HG02759 (cell line): ENCODE measurements at regions not wholly inside any gene's neighbourhood (a gene's known extent, or its start where the extent isn't known, plus 50 kb on each side); places are given as distances from the start of the nearest gene placed in this dataset.

Source experiments
- ATAC-seq: cut with Tn5 transposase; IDR thresholded peaks from one replicate; pipeline ENCODE4 v1.9.1; 2021; ENCODE audit warnings: mild to moderate bottlenecking, moderate library complexity; ENCODE audit not compliant: unreplicated experiment

DNA sequence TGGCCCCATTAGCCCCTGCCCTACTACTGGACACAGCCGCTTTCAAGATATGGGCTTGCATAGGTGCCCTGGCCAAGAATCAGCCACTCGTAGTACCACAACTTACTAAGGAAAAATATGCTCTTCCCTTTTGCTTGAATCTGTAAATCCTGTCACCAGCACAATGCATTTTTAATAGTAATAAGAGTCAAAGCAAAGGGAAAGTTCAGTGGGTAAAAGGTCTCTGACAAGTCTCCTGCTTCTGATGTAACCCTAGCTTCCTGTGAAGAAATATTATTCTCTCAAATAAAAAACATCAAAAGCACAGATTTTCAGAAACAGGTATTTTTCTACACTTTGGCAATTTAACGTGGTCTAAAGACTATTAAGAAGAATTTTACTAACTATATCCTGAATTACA, 373.8 kb downstream of the GJA1 start:
- ATAC-seq = no peak

DNA sequence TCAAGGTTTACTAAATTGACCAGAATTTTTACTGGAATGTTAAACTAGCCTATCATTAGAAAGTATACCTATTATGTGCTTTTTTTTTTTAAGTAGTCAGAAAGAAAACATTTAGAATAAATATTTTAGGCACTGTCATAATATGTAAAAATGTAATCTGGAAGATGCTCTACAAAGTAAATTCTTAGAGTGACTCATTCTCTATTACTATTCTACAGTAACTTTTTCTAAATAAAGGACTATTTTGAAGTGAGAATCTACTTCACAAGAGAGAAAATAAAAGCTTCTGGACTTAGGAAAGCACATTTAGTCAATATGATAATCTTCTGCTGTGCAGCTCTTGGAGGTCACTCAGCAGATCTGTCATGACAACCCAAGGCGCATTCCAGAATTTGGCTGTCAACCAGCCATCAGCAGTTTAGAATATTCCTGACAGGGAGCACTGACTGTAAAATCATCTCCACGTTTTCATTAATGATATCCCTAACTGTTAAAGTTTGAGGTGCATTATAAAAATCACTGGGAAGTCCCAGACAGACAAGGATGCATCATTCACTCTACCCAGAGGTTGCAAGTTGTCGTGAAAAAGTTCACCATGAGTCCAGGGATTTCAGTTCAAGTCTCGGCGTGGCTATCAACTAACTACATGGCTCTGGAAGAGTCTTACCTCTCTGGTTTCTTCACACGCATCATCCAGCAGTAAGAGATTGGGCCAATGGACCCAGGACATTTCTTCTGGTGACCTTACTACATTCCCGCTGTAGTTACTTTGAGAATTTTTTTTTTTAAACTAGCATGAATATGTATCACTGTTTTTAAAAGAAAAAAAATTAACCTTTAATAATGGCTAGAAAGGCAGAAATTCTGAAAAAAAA, 374.9 kb downstream of the GJA1 start:
- no peak for ATAC-seq

DNA sequence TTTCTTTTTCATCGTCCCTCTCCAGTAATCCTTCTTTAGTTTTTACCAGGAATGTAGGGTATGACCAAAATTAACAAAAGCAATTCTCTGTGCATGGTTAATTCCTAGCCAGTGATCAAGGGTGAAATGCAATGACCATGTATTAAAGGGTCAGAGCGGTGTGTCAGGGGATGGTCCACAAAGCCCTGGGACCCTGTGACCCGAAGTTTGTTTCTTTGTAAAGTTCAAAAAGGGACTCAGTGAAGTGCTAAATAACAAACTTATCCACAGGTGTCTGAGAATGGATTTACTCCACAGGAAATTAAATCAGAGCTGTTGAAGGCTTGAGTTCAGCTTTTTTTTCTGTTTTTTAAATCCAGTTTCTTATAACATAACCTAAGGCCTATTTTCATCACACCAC, 375.7 kb downstream of the GJA1 start:
- no peak for ATAC-seq

DNA sequence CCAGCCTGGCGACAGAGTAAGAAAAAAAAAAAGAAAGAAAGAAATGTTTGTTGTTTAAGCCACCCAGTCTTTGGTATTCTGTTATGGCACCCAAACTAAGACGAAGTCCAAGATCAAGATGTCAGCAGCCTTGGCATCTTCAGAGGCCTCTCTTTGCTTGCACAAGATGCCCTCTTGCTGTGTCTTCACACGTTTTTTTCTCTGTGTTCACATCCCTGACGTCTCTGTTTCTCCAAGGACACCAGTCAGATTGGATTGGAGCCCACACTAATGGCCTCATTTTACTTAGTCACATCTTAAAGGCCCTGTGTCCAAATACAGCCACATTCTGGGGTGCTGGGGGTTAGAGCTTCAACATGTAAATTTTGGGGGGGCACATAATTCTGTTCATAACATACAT, 380.9 kb downstream of the GJA1 start:
- no peak for ATAC-seq

DNA sequence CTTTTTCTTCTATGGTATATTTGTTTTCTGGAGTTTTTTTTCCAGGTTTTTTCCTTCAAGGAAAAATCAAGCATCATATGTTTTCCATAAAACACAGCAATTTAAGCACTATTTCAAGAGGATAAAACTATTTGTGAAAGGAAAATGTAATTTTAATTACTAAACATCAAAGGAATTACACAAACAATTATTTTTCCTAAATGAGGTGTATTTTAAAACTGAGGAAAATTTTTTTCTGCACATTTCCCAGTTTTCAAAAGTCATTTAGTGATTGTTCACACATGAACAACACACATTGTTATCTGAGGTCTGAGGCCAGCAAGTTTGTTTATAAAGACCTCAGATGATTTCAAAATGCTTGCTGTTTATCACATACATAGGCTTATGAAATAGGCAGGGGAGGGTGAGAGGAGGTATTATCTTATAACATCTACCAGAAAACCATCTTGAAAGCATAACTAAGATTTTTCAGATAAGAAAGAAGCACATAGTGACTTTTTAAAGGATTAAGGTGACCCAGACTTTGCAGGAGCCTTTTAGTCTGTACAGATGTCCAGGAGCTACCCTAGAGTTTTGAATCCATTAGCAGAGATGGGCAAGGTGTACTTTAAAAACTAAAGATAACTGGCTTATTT, 381.6 kb downstream of the GJA1 start:
- ATAC-seq = no peak

DNA sequence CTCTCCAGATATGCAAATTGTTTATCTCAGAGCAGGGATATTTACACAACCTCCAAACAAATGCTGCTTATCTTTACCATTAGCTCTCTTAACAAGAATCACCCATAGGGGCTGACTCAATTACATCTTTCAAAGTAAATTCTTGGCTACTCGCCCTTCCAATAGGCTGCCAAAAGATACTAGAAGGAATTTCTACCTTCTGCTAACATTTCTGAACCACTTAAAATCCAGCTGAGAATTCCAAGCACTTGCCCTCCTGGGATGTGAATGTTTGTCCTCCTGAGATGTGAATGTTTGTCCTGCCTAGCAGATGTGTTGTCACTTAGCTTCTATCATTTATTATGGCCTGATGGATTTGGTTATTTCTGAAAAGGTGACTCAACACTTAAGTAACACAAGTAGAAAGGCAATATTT, 388.0 kb downstream of the GJA1 start:
- ATAC-seq = no peak

DNA sequence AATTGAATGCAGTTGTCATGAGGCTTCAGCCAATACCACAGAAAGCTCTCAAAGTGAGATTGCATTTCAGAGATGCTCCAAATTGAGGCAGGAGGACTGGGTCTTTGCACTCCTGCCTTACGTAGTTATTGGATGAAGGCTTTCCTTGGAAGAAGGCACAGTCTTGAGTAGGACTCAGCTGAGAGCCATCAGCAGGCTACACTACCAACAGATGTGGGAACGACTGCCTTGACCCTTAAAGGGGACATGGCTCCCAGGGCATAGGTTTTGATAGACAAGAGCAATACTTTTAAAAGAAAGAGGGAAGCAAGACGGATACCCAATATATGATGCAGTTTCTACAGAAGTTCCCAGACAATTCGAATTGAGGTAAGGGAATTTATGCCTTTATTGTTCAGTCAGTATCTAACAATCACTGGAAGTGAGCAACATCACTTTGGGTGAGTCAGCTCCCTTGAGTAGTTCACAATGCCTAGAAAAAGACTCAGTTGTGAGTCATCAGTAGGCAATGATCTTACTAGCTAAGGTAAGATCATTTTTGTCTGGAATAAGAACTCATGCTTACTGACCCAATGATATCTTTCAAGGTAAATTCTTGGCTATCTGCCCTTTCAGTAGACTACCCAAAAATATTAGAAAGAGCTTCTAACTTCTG, 390.8 kb downstream of the GJA1 start:
- ATAC-seq = no peak

DNA sequence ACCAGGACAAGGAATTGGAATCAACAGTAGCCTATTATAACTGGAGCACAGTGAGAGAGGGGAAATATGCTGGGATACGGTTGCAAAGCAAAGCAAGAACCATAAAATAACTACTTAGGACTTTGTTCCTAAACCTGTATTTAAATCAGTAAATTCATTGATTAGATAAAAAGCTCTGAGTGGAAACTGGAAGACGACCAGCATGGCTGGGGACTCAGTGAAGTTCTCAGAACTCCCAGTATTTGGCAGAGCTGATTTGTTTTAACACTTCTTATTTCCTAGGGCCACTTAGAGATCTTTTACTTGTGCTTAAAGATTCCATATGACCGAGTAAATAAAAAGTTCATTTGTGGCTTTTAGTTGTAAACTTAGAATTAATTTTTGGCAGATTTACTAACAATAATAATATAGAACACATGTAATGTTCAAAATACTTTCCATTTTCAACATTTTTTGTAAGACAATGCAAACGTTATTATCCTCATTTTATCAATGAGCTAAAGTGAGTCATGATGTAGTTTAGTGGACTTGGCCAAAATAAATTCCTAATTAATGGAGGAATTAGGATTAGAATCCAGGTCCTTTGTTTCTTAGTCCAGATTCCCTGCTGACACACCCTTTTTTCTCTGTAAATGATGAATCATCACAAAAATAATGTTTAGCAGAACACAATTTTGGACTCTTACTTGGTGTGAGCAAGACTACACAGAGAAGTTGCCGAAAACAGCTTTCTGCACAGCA, 392.9 kb downstream of the GJA1 start:
- no peak for ATAC-seq

DNA sequence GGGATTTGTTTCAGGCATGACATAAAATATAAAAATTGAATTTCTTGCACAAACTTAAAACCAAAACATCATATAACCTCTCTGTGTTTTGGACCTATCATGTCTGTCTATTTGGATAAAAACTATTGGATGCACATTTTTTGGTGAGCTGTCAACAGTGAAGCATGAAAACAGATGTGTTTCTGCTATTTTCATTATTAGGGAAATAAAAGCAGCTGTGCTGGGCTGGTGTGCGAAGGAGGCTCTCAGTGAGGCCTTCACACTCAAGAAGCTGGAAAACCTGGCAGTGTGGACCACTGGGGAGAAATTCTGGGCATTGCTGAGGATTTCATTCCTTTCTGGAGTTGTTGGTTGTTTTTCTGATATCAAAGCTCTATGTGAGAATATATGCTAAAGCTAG, 395.3 kb downstream of the GJA1 start:
- ATAC-seq = no peak

DNA sequence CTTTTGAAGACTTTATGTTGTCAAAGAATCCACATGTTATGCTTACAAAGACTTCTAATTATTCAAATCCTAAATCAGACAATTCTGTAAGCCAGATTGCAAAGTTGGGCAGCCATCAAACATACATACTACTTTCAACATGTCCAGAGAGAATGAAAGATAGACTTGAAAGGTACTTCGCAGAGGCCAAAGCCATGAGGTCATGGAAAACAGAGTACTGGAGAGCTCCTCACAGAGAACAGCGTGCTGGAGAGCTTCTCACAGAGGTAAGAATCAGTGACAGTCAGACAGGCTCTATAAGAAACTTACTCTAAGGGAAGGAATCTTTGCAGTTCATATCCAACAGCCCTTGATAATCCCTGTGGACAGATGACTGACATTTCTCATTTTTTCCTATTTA, 400.2 kb downstream of the GJA1 start:
- no peak for ATAC-seq

DNA sequence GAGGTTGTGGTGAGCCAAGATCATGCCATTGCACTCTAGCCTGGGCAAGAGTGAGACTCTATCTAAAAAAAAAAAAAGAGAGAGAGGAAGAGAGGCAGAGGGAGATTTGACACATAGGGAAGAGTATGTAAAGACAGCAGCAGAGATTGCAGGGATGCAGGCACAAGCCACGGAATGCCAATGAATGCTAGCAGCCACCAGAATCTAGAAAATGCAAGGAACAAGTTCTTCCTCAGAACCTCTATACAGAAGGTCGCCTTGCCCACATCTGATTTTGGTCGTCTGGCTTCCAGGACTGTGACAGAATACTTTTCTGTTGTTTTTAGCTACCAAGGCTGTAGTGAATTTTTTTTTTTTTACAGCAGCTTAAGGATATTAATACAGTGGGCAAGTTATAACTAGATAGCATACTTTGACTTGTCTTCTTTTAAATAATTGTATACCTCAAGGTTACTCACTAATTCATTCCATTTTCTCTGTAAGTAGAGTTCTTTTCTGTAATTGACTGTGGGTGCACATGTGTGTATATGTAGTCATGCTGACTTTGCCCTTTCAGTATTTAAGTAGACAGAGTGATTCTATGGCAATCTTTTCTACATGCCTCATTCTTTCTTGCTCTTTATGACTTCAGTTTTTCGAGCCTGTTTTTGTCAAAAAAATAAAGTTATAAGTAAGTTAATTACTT, 402.2 kb downstream of the GJA1 start:
- no peak for ATAC-seq

DNA sequence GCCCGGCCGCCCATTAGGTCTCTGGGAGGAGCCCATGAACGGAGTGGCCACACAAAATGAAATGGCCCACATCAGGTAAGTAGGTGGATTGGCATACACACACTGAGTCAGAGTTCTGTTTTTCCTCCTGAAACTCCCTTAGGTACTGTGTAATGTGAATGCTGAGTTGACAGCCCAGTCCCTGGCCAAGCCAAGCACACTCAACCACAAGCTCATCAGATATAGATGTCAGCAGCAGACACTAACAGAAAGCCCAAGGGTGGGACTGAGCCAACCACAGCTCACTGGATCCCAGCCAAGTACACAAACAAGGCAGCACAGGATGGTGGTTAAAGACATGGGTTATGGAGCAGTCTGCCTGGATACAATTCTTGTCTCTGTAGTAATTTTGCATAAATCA, 403.4 kb downstream of the GJA1 start:
- ATAC-seq = no peak

DNA sequence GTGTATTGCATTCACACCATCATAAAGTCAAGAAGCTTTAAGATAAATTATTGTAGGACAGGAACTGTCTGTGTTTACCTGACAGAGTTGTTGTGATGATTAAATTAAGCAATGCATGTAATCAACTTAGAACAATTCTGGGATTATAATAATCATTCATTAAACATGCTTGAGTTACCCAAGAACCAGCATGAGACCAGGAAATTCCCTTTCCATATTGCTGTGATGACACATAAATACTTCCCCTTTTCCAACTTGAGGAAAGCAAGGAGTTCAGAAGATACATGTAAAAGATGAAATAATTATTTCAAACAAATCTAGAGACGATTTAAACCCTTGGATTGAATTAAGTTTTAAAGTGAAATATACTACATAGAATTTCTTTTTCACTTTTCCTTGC, 404.4 kb downstream of the GJA1 start:
- no peak for ATAC-seq

DNA sequence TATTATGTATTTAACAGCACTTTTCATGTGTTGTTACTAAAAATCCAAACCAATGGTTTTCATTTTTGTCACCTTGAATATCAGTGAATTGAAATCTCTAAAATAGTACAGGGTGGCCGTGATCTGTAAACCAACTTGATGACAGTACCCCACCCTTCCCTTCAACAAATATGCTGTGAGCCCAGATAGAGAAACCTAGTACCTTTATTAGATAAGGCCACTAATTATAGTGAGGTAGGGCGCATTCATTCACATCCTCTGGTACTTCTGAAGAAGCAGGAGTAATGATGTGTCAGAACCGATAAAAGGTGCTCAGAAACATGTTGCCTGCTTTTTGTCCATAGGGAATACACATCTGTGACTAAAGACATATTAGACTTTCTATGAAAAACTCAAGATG, 409.5 kb downstream of the GJA1 start:
- no peak for ATAC-seq

DNA sequence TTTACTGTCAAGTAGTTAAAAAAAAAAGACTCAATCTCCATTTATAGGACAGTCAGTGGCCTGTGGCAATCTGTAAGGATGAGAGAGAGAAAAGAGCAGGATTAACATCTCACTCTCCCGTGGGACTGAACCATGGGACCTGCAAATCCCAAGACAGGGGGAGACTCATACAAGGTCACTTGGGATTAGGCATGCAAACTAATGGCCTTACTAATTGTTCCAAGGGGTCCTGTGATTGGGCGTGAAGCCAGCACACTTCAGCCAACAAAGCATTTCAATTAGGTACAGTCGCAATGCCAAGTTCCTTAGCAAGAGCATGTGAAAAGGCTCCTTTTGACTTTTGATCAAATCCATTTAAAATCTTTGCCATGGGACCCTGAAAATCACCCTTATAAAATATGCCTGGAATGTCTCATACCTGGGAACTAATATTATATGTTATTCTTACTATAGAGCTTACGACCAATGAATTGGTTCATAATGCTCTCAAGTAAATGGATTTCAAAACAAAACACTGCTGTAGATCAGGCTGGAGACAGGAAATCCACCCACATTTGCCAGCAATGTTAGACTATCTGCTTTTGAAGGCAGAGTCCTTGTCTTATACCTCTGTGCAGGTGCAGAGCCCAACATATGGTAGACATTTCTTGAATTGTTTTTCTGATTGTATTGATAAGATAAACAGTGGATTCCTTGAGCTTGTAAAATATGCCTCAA, 412.5 kb downstream of the GJA1 start:
- ATAC-seq = no peak

DNA sequence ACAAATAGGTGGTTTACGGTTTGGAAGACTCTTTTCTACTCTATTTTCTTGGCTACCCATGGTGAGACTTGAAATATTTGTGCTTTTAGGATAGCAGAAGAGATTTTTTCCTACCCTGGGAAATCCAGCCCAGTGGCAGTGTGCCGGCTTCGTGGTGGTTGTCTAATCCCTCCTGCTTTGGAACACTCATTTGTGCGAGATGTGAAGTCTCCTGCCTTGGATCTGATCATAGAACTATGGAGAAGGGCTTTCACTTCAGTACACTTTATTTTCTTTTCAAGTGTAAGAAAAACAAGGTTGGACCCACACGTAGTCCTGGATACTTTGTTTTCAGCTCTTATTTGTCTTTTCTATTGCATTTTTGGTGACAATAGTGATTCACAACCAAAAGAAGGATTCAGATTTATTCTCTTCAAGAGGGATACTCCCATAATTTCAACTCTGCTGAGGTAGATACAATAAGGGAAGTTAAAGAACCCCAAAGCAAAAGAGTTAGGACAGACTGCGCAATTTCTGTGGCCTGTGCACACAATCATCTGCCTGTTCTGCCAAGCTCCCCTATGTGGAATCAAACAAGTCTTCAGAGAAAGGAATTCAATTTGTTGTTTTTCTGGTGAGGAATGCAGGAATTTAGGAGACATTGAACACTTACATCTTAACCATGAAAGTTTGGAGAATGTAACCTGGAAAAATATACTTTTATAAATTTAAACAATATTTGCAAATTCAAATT, 413.2 kb downstream of the GJA1 start:
- ATAC-seq = no peak

DNA sequence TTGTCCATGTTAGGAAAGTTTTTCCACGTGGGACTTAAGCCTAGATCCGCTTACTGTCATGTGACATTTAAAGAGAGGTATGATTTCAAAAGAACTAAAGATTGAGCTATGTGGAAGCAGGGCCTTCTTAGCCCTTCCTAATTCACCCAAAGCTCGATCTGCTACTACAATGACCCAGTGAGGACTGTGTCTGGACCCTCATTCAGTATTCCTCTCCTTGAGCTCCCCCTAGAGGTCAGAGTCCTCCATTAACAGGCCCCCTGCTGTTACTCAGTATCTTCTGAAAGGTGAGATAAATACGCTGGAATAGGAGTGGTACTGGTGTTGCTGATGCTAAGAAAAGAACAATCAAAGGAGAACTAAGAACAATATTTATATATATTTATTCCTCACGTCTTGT, 414.0 kb downstream of the GJA1 start:
- peak; percentile 93 for ATAC-seq

DNA sequence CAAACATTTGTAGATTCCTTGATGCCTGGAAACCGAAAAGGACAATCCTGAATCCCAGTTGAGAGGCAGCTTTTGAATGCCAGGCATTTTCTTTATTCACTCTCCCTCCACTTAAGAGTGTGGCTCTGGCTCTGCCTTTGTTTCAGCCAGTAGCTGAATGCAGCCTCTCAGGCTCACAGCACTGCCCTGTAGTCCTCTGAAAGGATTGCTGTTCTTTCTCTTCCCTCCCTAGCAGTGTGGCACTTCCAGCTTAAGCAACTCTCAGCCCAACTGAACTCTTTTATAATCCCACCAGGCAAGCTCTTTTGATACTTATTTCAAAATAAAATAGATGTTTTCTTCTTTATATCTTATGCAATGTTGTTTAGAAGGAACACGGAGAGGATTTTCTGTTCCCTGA, 415.6 kb downstream of the GJA1 start:
- no peak for ATAC-seq

DNA sequence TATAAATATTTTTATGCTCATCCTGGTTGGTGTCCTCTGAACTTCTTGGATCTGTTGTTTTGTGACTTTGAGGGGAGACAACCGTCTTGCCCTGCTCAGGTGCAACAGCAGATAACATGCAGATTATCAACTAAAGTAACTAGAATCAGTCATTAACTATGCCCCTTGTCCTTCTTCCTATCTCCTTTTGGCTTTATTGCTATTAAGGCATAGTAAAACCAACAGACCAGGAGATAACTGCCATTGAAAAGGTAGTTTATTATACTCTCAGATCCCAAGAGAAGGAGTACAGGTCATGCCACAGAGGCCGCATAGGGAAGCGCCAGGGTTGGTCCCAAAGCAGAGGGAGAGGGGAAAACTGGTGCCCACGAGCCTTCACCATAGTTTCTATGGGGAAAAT, 418.2 kb downstream of the GJA1 start:
- no peak for ATAC-seq

DNA sequence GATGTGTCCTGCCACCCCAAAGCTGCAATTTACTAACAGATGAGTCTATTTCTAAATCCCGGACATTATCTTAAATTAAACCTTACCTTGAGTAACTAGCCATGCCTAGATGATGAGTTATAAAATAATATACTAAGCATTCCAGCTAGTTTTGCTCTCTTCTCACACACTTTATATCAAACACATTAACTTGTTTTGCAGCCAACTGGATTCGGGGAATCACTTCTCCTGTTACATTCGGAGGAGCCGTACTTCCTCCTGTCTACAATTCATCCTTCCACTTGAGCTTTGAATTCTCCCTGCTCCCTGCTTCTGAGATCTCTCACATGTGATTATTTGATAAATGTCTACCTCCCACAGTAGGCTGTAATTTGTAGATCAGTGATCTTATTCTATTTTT, 420.1 kb downstream of the GJA1 start:
- ATAC-seq = no peak
